HL-60 (cell line): ENCODE measurements at regions not wholly inside any gene's neighbourhood (a gene's known extent, or its start where the extent isn't known, plus 50 kb on each side); places are given as distances from the start of the nearest gene placed in this dataset.

Experiments used
- DNase-seq, 2 experiments: peaks; one replicate each; pipeline ENCODE4 v3.0.0-alpha.2; 2010 to 2020; ENCODE audit warnings: low read depth in 1 of 2, low spot score in 1 of 2
- H3K27ac ChIP-seq: fragments of 250-450 bp; sonication (Bioruptor Pico); replicated peaks from 2 replicates; pipeline ENCODE4 v1.5.1; 2020; ENCODE audit warnings: mild to moderate bottlenecking, moderate library complexity
- H3K27me3 ChIP-seq: fragments of 250-450 bp; sonication (Bioruptor Pico); 2 replicates; pipeline ENCODE4 v1.5.1; 2021; ENCODE audit warnings: mild to moderate bottlenecking, moderate library complexity; ENCODE audit not compliant: insufficient read depth, poor library complexity, severe bottlenecking
- H3K4me3 ChIP-seq: replicated peaks from 2 replicates; pipeline ENCODE4 v1.5.1; 2011; ENCODE audit warnings: mild to moderate bottlenecking, control low read depth, low read length; ENCODE audit not compliant: insufficient read depth
- GABPA ChIP-seq: IDR thresholded peaks from 2 replicates; pipeline ENCODE4 v1.6.1; 2012; ENCODE audit warnings: low read depth
- POLR2AphosphoS5 ChIP-seq: IDR thresholded peaks from 2 replicates; pipeline ENCODE4 v1.6.1; 2012; ENCODE audit warnings: low read depth
- REST ChIP-seq: IDR thresholded peaks from 2 replicates; pipeline ENCODE4 v1.6.1; 2012; ENCODE audit warnings: low read depth; ENCODE audit not compliant: insufficient replicate concordance
- SPI1 ChIP-seq: IDR thresholded peaks from 2 replicates; pipeline ENCODE4 v1.6.1; 2012; ENCODE audit warnings: low read depth, mild to moderate bottlenecking, borderline replicate concordance
- TF ChIP-seq, protein P1 (sequence below): IDR thresholded peaks from one replicate; pipeline ENCODE4 v1.5.1; 2011; ENCODE audit warnings: low read length, control low read depth, inconsistent platforms; ENCODE audit not compliant: insufficient read depth

DNA sequence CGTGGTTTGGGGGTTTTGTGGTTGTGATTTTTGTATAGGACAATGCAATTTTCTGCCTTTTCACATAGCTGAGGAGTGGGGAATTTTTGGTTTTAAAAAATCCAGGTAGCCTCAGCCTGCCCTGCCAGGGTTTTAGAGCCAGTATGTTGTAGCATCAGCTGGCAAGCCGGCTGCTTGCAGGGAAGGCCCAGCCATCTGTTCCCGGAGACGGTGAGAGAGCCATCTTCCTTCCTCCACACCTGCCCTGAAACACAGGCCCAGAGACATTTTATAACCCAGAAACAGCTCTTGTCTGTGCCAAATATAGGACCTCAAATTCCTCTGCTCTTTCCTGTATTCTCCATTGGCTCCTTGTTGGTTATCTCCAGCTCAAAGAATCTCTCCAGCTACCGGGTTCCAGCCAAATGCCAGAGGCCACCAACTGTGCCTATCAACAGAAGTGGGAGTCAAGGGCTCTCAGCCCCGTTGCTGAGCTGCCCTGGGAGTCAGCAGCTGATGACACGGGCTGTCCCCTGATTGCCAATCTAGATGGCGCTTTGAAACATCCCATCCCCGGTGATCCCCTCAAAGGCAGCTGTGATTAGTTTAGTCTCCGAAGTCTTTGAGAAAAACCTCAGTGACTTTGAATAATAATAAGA is 595.2 kb downstream of the MID1IP1 start:
- no peak for TF ChIP-seq REST
- TF ChIP-seq SPI1 = no peak
- TF ChIP-seq, protein P1, sequence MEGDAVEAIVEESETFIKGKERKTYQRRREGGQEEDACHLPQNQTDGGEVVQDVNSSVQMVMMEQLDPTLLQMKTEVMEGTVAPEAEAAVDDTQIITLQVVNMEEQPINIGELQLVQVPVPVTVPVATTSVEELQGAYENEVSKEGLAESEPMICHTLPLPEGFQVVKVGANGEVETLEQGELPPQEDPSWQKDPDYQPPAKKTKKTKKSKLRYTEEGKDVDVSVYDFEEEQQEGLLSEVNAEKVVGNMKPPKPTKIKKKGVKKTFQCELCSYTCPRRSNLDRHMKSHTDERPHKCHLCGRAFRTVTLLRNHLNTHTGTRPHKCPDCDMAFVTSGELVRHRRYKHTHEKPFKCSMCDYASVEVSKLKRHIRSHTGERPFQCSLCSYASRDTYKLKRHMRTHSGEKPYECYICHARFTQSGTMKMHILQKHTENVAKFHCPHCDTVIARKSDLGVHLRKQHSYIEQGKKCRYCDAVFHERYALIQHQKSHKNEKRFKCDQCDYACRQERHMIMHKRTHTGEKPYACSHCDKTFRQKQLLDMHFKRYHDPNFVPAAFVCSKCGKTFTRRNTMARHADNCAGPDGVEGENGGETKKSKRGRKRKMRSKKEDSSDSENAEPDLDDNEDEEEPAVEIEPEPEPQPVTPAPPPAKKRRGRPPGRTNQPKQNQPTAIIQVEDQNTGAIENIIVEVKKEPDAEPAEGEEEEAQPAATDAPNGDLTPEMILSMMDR = no peak
- TF ChIP-seq GABPA = no peak
- TF ChIP-seq POLR2AphosphoS5 = no peak
- Histone ChIP-seq H3K27ac (no peak overlapping the region), H3K27me3 (no peaks in the 10 kb centered on the region), H3K4me3 (no peak overlapping the region)
- no peak for DNase-seq

GRCh38 chrX:39397561-39398199 is 596.4 kb downstream of the MID1IP1 start:
- DNase-seq = no peak
- TF ChIP-seq POLR2AphosphoS5 (no peak), REST (no peak), SPI1 (no peak), GABPA (no peak)
- TF ChIP-seq, protein P1 = no peak
- no peak overlapping the region for H3K27ac ChIP-seq
- no peak overlapping the region for H3K4me3 ChIP-seq
- H3K27me3 ChIP-seq = no peaks in the 10 kb centered on the region

DNA sequence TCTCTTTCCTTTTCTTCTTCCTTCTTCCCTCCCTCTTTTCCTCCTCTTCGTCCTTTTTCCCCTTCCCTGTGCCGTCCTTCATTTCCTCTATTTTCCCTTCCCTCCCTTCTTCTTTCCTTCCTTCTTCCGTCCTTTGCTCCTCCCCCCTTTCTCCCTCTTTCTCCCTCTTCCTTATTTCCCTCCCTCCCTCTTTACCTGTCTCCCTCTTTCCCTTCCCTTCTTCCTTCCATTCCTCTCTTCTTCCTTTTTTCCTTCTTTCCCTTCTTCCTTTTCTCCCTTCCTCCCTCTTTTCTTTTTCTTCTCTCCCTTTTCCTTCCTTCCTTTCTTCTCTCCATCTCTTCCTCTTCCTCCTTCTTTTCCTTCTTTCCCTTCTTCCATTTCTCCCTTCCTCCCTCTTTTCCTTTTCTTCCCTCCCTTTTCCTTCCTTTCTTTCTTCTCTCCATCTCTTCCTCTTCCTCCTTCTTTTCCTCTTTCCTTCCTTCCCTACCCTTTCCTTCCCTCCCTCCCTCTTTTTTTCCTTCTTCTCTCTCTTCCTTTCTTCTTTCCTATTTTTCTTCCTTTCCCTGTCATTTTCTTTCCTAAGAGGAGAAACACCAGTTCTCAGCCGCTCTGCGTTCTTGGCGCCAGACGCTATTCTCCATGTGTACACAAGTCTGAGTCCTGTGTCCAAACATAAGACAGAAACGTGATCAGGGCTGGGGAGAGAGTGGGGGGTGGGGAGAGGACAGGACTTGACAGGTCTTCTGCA is 597.1 kb downstream of the MID1IP1 start:
- no peaks in the 10 kb centered on the region for H3K27me3 ChIP-seq
- no peak for DNase-seq
- no peak for TF ChIP-seq GABPA
- no peak for TF ChIP-seq POLR2AphosphoS5
- no peak for TF ChIP-seq SPI1
- no peak overlapping the region for H3K4me3 ChIP-seq
- no peak overlapping the region for H3K27ac ChIP-seq

DNA sequence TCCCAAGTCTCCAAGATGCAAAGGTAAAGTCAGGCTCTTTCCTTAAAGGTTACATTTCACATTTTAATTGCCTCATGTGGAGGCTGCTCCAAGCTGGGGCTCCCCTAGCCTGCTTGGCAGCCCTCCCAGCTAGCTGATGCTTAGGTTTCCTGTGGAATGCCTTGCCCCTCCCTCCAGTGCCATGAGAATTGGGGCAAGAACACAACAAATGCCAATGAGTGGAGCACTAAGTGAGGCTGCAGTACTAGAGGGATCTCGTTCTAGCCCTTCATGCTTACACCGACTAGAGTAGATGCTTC is 597.7 kb downstream of the MID1IP1 start:
- Histone ChIP-seq H3K27ac (no peak overlapping the region), H3K4me3 (no peak overlapping the region), H3K27me3 (no peaks in the 10 kb centered on the region)
- TF ChIP-seq REST = no peak
- TF ChIP-seq SPI1 = no peak
- TF ChIP-seq GABPA = no peak
- no peak for TF ChIP-seq POLR2AphosphoS5
- TF ChIP-seq, protein P1 = no peak
- no peak for DNase-seq
